DND-41 (cell line): ENCODE measurements at regions not wholly inside any gene's neighbourhood (a gene's known extent, or its start where the extent isn't known, plus 50 kb on each side); places are given as distances from the start of the nearest gene placed in this dataset.

Experiments
- ATAC-seq: fragments of 200-7000 bp; cut with Tn5 transposase; 3 replicates; pipeline ENCODE4 v1.9.1; 2021; ENCODE audit warnings: low read depth; ENCODE audit not compliant: insufficient read depth
- DNase-seq: peaks from one replicate; pipeline ENCODE4 v3.0.0-alpha.2; 2020
- H2AFZ ChIP-seq: 2 replicates; pipeline ENCODE4 v1.6.0; 2012; ENCODE audit warnings: low read depth, low read length
- H3K27ac ChIP-seq: 2 replicates; pipeline ENCODE4 v1.5.1; 2012; ENCODE audit warnings: low read length, inconsistent platforms
- H3K27me3 ChIP-seq: fragments of 200-600 bp; sonication (generic); 2 replicates; pipeline ENCODE4 v1.6.0; 2012; ENCODE audit warnings: low read length, mild to moderate bottlenecking, inconsistent platforms; ENCODE audit not compliant: insufficient read depth, poor library complexity
- H3K36me3 ChIP-seq: 2 replicates; pipeline ENCODE4 v1.5.1; 2012; ENCODE audit warnings: low read length, inconsistent platforms; ENCODE audit not compliant: insufficient read depth
- H3K4me1 ChIP-seq: 2 replicates; pipeline ENCODE4 v1.5.1; 2012; ENCODE audit warnings: mild to moderate bottlenecking, low read length; ENCODE audit not compliant: insufficient read depth
- H3K4me2 ChIP-seq: 2 replicates; pipeline ENCODE4 v1.6.0; 2012; ENCODE audit warnings: mild to moderate bottlenecking, moderate library complexity, low read length, inconsistent platforms; ENCODE audit not compliant: insufficient read depth
- H3K4me3 ChIP-seq, 2 experiments: fragments of 200-600 bp in 1 of 2; shearing (Covaris generic) in 1 of 2; 2 replicates each; pipeline ENCODE4 v1.5.1; 2012 to 2016; ENCODE audit warnings: inconsistent platforms in 2 of 2, low read length in 2 of 2, mild to moderate bottlenecking in 2 of 2, low read depth in 1 of 2, moderate library complexity in 1 of 2
- H3K79me2 ChIP-seq: 2 replicates; pipeline ENCODE4 v1.6.0; 2012; ENCODE audit warnings: low read length, inconsistent platforms; ENCODE audit not compliant: insufficient read depth
- H3K9ac ChIP-seq: 2 replicates; pipeline ENCODE4 v1.6.0; 2012; ENCODE audit warnings: low read depth, mild to moderate bottlenecking, inconsistent platforms, low read length, moderate library complexity
- H3K9me3 ChIP-seq: 2 replicates; pipeline ENCODE4 v1.5.1; 2012; ENCODE audit warnings: low read length, moderate library complexity, mild to moderate bottlenecking, inconsistent platforms; ENCODE audit not compliant: insufficient read depth, severe bottlenecking
- H4K20me1 ChIP-seq: 2 replicates; pipeline ENCODE4 v1.6.0; 2012; ENCODE audit warnings: low read length; ENCODE audit not compliant: insufficient read depth
- EZH2 ChIP-seq: IDR thresholded peaks from 3 replicates; pipeline ENCODE4 v1.6.1; 2012; ENCODE audit warnings: borderline replicate concordance, low read depth, mild to moderate bottlenecking, moderate library complexity, low read length, inconsistent platforms; ENCODE audit not compliant: severe bottlenecking
- TF ChIP-seq, protein P1 (sequence below): IDR thresholded peaks from 2 replicates; pipeline ENCODE4 v1.5.1; 2012; ENCODE audit warnings: borderline replicate concordance, low read length, moderate library complexity, mild to moderate bottlenecking; ENCODE audit not compliant: poor library complexity, severe bottlenecking; ENCODE audit errors: extremely low read depth

DNA sequence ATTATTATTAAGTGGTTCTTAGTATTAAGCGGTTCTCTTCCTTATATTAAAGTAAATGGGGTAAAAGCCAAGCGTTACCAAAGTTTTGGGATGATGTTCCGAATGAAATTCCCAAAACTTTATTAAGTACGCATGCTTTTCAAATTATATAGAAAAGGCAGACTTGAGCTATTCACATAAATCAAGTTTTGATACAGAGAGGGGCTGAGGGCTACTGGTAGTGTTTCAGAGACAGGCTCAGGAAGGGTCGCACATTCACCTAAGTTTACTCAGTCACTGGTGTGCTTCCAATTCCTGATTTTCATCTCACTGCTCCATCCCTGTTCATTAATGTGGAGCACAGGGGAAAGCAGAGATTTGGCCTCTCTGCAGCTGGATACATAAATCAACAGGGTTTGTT lies 652.2 kb downstream of the QKI start:
- no peaks in the 10 kb centered on the region for H3K36me3 ChIP-seq
- no peaks in the 10 kb centered on the region for H3K79me2 ChIP-seq
- H2AFZ ChIP-seq, result no peak overlapping the region
- H3K9ac ChIP-seq, result no peak overlapping the region
- H3K4me2 ChIP-seq, result no peak overlapping the region
- no peak for TF ChIP-seq EZH2
- TF ChIP-seq, protein P1, sequence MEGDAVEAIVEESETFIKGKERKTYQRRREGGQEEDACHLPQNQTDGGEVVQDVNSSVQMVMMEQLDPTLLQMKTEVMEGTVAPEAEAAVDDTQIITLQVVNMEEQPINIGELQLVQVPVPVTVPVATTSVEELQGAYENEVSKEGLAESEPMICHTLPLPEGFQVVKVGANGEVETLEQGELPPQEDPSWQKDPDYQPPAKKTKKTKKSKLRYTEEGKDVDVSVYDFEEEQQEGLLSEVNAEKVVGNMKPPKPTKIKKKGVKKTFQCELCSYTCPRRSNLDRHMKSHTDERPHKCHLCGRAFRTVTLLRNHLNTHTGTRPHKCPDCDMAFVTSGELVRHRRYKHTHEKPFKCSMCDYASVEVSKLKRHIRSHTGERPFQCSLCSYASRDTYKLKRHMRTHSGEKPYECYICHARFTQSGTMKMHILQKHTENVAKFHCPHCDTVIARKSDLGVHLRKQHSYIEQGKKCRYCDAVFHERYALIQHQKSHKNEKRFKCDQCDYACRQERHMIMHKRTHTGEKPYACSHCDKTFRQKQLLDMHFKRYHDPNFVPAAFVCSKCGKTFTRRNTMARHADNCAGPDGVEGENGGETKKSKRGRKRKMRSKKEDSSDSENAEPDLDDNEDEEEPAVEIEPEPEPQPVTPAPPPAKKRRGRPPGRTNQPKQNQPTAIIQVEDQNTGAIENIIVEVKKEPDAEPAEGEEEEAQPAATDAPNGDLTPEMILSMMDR, result no peak
- H3K27me3 ChIP-seq, result no peaks in the 10 kb centered on the region
- no peak for ATAC-seq
- no peaks in the 10 kb centered on the region for H3K9me3 ChIP-seq
- H3K4me1 ChIP-seq, result no peaks in the 10 kb centered on the region
- no peaks in the 10 kb centered on the region for H4K20me1 ChIP-seq
- H3K4me3 ChIP-seq, result no peak overlapping the region
- H3K27ac ChIP-seq, result no peak overlapping the region
- DNase-seq, result no peak

DNA sequence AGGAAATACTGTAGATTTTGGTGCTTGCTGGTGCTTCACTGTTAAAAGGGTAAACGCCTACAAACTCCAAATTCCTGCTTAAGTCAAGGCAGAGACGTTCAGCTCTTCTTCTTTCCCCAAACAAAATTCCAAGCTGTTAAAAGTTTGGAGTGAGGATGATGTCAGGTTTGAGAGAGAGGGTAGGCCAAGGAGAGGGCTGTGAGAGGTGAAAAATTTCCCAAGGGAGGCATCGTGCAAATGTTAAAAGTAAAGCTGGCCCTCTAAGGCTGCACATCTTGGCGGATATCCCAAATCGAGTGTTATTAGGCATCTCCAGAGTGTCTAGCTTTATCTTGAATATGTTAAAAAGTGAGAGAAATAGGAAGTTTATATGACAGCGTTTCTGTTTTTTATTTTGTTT lies 651.8 kb downstream of the QKI start:
- no peaks in the 10 kb centered on the region for H3K4me1 ChIP-seq
- no peaks in the 10 kb centered on the region for H3K79me2 ChIP-seq
- TF ChIP-seq EZH2, result no peak
- TF ChIP-seq, protein P1, result no peak
- H3K36me3 ChIP-seq, result no peaks in the 10 kb centered on the region
- H3K4me2 ChIP-seq, result no peak overlapping the region
- ATAC-seq (no peak), DNase-seq (no peak)
- H2AFZ ChIP-seq, result no peak overlapping the region
- no peak overlapping the region for H3K27ac ChIP-seq
- H3K27me3 ChIP-seq, result no peaks in the 10 kb centered on the region
- H3K9me3 ChIP-seq, result no peaks in the 10 kb centered on the region
- no peak overlapping the region for H3K9ac ChIP-seq
- no peaks in the 10 kb centered on the region for H4K20me1 ChIP-seq
- H3K4me3 ChIP-seq, result no peak overlapping the region

DNA sequence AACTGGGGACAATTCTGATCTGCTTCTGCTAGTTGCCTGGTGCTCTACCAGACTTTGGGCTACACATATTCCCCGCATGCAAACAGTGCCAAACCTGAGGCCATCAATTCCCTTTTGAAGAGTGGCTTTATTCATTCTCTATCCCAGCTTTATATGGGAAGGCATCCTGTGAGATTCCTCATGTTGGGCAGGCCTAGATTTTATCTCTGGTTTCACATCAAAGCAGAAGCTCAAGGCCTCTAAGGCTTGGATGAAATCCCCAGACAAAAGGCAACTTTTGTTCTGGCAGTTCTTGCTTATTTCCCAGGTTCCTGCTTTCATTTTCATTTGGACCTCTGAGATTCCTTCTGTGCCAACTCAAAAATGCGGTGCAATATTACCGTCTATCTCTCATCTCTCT lies 648.8 kb downstream of the QKI start:
- H2AFZ ChIP-seq, result no peak overlapping the region
- no peaks in the 10 kb centered on the region for H3K4me1 ChIP-seq
- ATAC-seq, result no peak
- H3K4me2 ChIP-seq, result no peak overlapping the region
- no peaks in the 10 kb centered on the region for H4K20me1 ChIP-seq
- no peak overlapping the region for H3K9ac ChIP-seq
- no peak for TF ChIP-seq EZH2
- TF ChIP-seq, protein P1, result no peak
- H3K27ac ChIP-seq, result no peak overlapping the region
- no peaks in the 10 kb centered on the region for H3K79me2 ChIP-seq
- no peaks in the 10 kb centered on the region for H3K36me3 ChIP-seq
- no peaks in the 10 kb centered on the region for H3K27me3 ChIP-seq
- no peak for DNase-seq
- no peaks in the 10 kb centered on the region for H3K9me3 ChIP-seq
- H3K4me3 ChIP-seq, result no peak overlapping the region

DNA sequence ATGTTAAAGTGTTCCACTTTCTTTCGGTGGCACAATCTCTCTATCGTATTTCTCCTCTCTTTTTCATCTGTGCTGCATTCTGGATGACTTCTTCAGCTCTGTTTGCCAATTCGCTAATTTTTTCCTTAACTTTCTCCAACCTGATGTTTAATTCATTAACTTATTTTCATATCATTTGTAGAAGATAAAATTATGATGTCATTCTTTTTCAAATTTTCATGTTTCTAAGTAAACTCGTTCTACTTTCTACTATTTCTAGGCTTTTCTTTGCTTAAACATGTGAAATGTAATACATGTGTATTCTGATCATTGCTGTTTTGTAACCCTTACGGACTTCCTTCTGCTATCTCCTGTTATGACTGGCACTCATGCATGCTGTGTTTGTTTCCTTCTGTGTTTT lies 648.4 kb downstream of the QKI start:
- no peaks in the 10 kb centered on the region for H3K9me3 ChIP-seq
- no peak overlapping the region for H3K27ac ChIP-seq
- H3K36me3 ChIP-seq, result no peaks in the 10 kb centered on the region
- no peaks in the 10 kb centered on the region for H4K20me1 ChIP-seq
- no peak overlapping the region for H3K4me2 ChIP-seq
- no peaks in the 10 kb centered on the region for H3K79me2 ChIP-seq
- no peak for ATAC-seq
- no peaks in the 10 kb centered on the region for H3K27me3 ChIP-seq
- no peaks in the 10 kb centered on the region for H3K4me1 ChIP-seq
- no peak overlapping the region for H3K9ac ChIP-seq
- TF ChIP-seq, protein P1, result no peak
- TF ChIP-seq EZH2, result no peak
- no peak for DNase-seq
- H2AFZ ChIP-seq, result no peak overlapping the region
- no peak overlapping the region for H3K4me3 ChIP-seq
